Hepatocyte (in vitro differentiated cells): ENCODE measurements at regions not wholly inside any gene's neighbourhood (a gene's known extent, or its start where the extent isn't known, plus 50 kb on each side); places are given as distances from the start of the nearest gene placed in this dataset.
"Not testable (repeated sequence)": the region's sequence is repeated elsewhere in the genome, so short reads cannot be mapped to it uniquely, and the experiment has no call there.

Source experiments
- DNase-seq: peaks from one replicate; pipeline ENCODE4 v3.0.0-alpha.2; 2016; ENCODE audit warnings: low spot score
- H2AFZ ChIP-seq: fragments of 200-600 bp; sonication (generic); 2 replicates; pipeline ENCODE4 v1.6.0; 2016; ENCODE audit warnings: antibody characterized with exemption, mild to moderate bottlenecking
- H3K27ac ChIP-seq: fragments of 200-600 bp; sonication (generic); 2 replicates; pipeline ENCODE4 v1.5.1; 2016; ENCODE audit warnings: mild to moderate bottlenecking
- H3K27me3 ChIP-seq: fragments of 200-600 bp; sonication (generic); 2 replicates; pipeline ENCODE4 v1.6.1; 2016
- H3K36me3 ChIP-seq: fragments of 200-600 bp; sonication (generic); replicated peaks from 2 replicates; pipeline ENCODE4 v1.5.1; 2016; ENCODE audit warnings: low read depth; ENCODE audit not compliant: insufficient read depth
- H3K4me1 ChIP-seq: fragments of 200-600 bp; sonication (generic); 2 replicates; pipeline ENCODE4 v1.5.1; 2016; ENCODE audit warnings: mild to moderate bottlenecking, moderate library complexity; ENCODE audit not compliant: insufficient read depth
- H3K4me2 ChIP-seq: fragments of 200-600 bp; sonication (generic); 2 replicates; pipeline ENCODE4 v1.6.0; 2016
- H3K4me3 ChIP-seq: fragments of 200-600 bp; sonication (generic); 2 replicates; pipeline ENCODE4 v1.5.1; 2016; ENCODE audit warnings: mild to moderate bottlenecking
- H3K79me2 ChIP-seq: fragments of 200-600 bp; sonication (generic); 2 replicates; pipeline ENCODE4 v1.6.0; 2017; ENCODE audit warnings: mild to moderate bottlenecking
- H3K9me2 ChIP-seq: fragments of 200-600 bp; sonication (generic); replicated peaks from 2 replicates; pipeline ENCODE4 v1.6.0; 2017; ENCODE audit warnings: mild to moderate bottlenecking; ENCODE audit not compliant: insufficient read depth
- H3K9me3 ChIP-seq: fragments of 200-600 bp; sonication (generic); 2 replicates; pipeline ENCODE4 v1.5.1; 2016; ENCODE audit warnings: low read depth, mild to moderate bottlenecking
- H4K20me1 ChIP-seq: fragments of 200-600 bp; sonication (generic); 2 replicates; pipeline ENCODE4 v1.6.0; 2016; ENCODE audit warnings: mild to moderate bottlenecking; ENCODE audit not compliant: insufficient read depth, poor library complexity, severe bottlenecking
- CTCF ChIP-seq: fragments of 200-600 bp; sonication (generic); IDR thresholded peaks from 2 replicates; pipeline ENCODE4 v1.5.1; 2016; ENCODE audit warnings: antibody characterized with exemption, mild to moderate bottlenecking; ENCODE audit not compliant: poor library complexity
- EZH2 ChIP-seq: fragments of 200-600 bp; sonication (generic); IDR thresholded peaks from 2 replicates; pipeline ENCODE4 v1.6.1; 2016; ENCODE audit warnings: antibody characterized with exemption, mild to moderate bottlenecking, borderline replicate concordance
- EZH2phosphoT487 ChIP-seq: fragments of 200-600 bp; sonication (generic); IDR thresholded peaks from one replicate; pipeline ENCODE4 v1.6.1; 2018; ENCODE audit warnings: antibody characterized with exemption, mild to moderate bottlenecking, low read depth, moderate library complexity; ENCODE audit not compliant: unreplicated experiment, severe bottlenecking
- WGBS: methylation state at CpG from one replicate; pipeline ENCODE4 v1.1.6; 2016; ENCODE audit warnings: low lambda C conversion rate; ENCODE audit errors: missing lambda C conversion rate; 5-methylcytosine and 5-hydroxymethylcytosine counted together

GRCh38 chr9:31040564-31040963, 1343.9 kb upstream of the ACO1 start:
- Histone ChIP-seq H3K9me2 (no peaks in the 10 kb centered on the region), H4K20me1 (no peaks in the 10 kb centered on the region), H3K36me3 (no peaks in the 10 kb centered on the region), H3K4me1 (no peaks in the 10 kb centered on the region), H3K27ac (no peak overlapping the region), H3K79me2 (no peaks in the 10 kb centered on the region), H3K27me3 (no peaks in the 10 kb centered on the region), H3K9me3 (no peaks in the 10 kb centered on the region), H3K4me3 (no peak overlapping the region), H2AFZ (no peak overlapping the region), H3K4me2 (no peak overlapping the region)
- 70% methylated on average over 4 of the region's 4 CpGs for WGBS
- DNase-seq, result no peak
- TF ChIP-seq CTCF (no peak), EZH2 (no peak), EZH2phosphoT487 (no peak)

GRCh38 chr9:31045810-31046209, 1338.6 kb upstream of the ACO1 start:
- 69% methylated on average over 1 of the region's 1 CpG for WGBS
- no peaks in the 10 kb centered on the region for H3K9me2 ChIP-seq
- H3K79me2 ChIP-seq, result no peaks in the 10 kb centered on the region
- no peaks in the 10 kb centered on the region for H4K20me1 ChIP-seq
- H2AFZ ChIP-seq, result no peak overlapping the region
- H3K4me1 ChIP-seq, result peaks cover 4% of the 10 kb centered on the region
- no peaks in the 10 kb centered on the region for H3K36me3 ChIP-seq
- H3K4me2 ChIP-seq, result no peak overlapping the region
- H3K27ac ChIP-seq, result peak overlapping the region; percentile 2
- H3K27me3 ChIP-seq, result no peaks in the 10 kb centered on the region
- DNase-seq, result no peak
- no peak for TF ChIP-seq EZH2phosphoT487
- TF ChIP-seq EZH2, result no peak
- TF ChIP-seq CTCF, result no peak
- H3K9me3 ChIP-seq, result no peaks in the 10 kb centered on the region
- no peak overlapping the region for H3K4me3 ChIP-seq

GRCh38 chr9:31061592-31061991, 1322.9 kb upstream of the ACO1 start:
- not testable (repeated sequence) for H3K4me1 ChIP-seq, H3K4me3 ChIP-seq, H2AFZ ChIP-seq, H3K27me3 ChIP-seq, H3K79me2 ChIP-seq, H4K20me1 ChIP-seq, DNase-seq, H3K27ac ChIP-seq, H3K9me3 ChIP-seq, H3K4me2 ChIP-seq, H3K9me2 ChIP-seq, H3K36me3 ChIP-seq
- 88% methylated on average over 15 of the region's 15 CpGs for WGBS

- no peak for DNase-seq
- no peaks in the 10 kb centered on the region for H3K36me3 ChIP-seq
- H3K4me1 ChIP-seq, result no peaks in the 10 kb centered on the region
- no peak overlapping the region for H2AFZ ChIP-seq
- no peaks in the 10 kb centered on the region for H4K20me1 ChIP-seq
- H3K79me2 ChIP-seq, result no peaks in the 10 kb centered on the region
- H3K27ac ChIP-seq, result no peak overlapping the region
- H3K27me3 ChIP-seq, result no peaks in the 10 kb centered on the region
- H3K4me3 ChIP-seq, result no peak overlapping the region
- TF ChIP-seq EZH2, result no peak
- TF ChIP-seq EZH2phosphoT487, result no peak
- TF ChIP-seq CTCF, result no peak
- no peaks in the 10 kb centered on the region for H3K9me3 ChIP-seq
- WGBS, result 80% methylated on average over 3 of the region's 3 CpGs
- no peaks in the 10 kb centered on the region for H3K9me2 ChIP-seq
- H3K4me2 ChIP-seq, result no peak overlapping the region
Measured at GRCh38 chr9:31065691-31066090, 1318.8 kb upstream of the ACO1 start.
